ENCODE measurements at regions not wholly inside any gene's neighbourhood (a gene's known extent, or its start where the extent isn't known, plus 50 kb on each side); places are given as distances from the start of the nearest gene placed in this dataset.

DNA sequence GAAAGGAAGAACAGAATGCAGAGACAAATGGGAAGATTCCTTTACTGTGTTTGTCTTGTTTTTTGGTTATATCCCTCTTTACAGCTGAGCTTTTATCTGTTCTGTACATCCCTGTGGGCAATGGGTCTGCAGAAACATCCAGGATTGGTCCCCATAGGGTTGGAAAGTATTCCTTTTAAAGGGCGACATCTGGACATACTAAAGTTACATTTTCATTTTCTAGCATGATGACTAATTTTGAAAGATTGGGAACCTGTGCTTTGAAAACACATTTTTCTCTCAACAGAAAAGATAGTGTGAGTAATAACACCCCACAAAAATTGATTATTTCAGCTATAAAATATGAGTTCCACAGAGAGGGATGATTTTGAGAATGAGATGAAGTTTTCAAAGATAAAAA lies 435.8 kb downstream of the GPAM start:
- Histone ChIP-seq H3K27me3 (ENCODE audit: control insufficient read depth, insufficient read depth, low read length) (no peaks in the 10 kb centered on the region), H2AK9ac (replicated peaks; ENCODE audit: low read depth, low read length, poor library complexity) (no peak overlapping the region), H4K8ac (ENCODE audit: low read depth in 2 of 2, low read length in 2 of 2) (no peak overlapping the region), H3K4me3 (ENCODE audit: insufficient read depth, low read depth, low read length) (no peak overlapping the region), H3K4me2 (ENCODE audit: low read depth, low read length) (no peak overlapping the region), H3K18ac (ENCODE audit: low read depth, low read length) (no peak overlapping the region), H2BK20ac (ENCODE audit: low read depth, low read length) (no peak overlapping the region), H2BK5ac (ENCODE audit: low read depth, low read length, poor library complexity, severe bottlenecking) (no peak overlapping the region), H4K5ac (ENCODE audit: low read depth, low read length) (no peak overlapping the region), H3K14ac (replicated peaks; ENCODE audit: low read depth, low read length) (no peak overlapping the region), H3K9me1 (ENCODE audit: insufficient read depth, low read length) (no peaks in the 10 kb centered on the region), H3K56ac (ENCODE audit: extremely low read depth, insufficient read depth, low read length) (no peak overlapping the region), H3K4ac (ENCODE audit: low read depth, low read length) (no peak overlapping the region), H3K23ac (ENCODE audit: low read depth, low read length) (no peak overlapping the region), H4K91ac (ENCODE audit: insufficient read depth, low read depth, low read length) (no peak overlapping the region), H3K36me3 (ENCODE audit: control insufficient read depth, insufficient read depth, low read length) (no peaks in the 10 kb centered on the region), H2AFZ (replicated peaks; ENCODE audit: low read length, poor library complexity) (no peak overlapping the region), H4K20me1 (ENCODE audit: insufficient read depth, low read length) (no peaks in the 10 kb centered on the region), H2AK5ac (ENCODE audit: low read depth, low read length) (no peak overlapping the region), H3K27ac (ENCODE audit: insufficient read depth, low read length) (no peak overlapping the region), H2BK120ac (ENCODE audit: low read depth, low read length) (no peak overlapping the region), H3K4me1 (ENCODE audit: control insufficient read depth, insufficient read depth, low read length) (no peaks in the 10 kb centered on the region), H3K9me3 (ENCODE audit: control insufficient read depth, insufficient read depth, low read length) (peaks cover 2% of the 10 kb centered on the region; the same call in 1 of the 2 replicates), H3K79me1 (ENCODE audit: low read depth in 1 of 2, low read length in 2 of 2) (no peaks in the 10 kb centered on the region), H3K9ac (ENCODE audit: low read depth, low read length) (no peak overlapping the region), H2BK15ac (ENCODE audit: low read depth, low read length) (no peak overlapping the region)
- POLR2A ChIA-PET (ENCODE audit: unreplicated experiment), result no interaction called here
- intact Hi-C loops (cut with micrococcal nuclease), result no loop called here
- CTCF ChIA-PET, result no interaction called here
- BruUV-seq (replicated peaks), result no TSS peak
- in situ Hi-C loops (cut with MboI; ENCODE audit: low sequenced_read_pairs), result no loop called here
- dilution Hi-C loops (cut with HindIII; ENCODE audit: low sequenced_read_pairs, unreplicated experiment), result no loop called here
- DNase-seq, result no peak
- no peak for ATAC-seq (ENCODE audit: low read depth)
- WGBS, 2 experiments (ENCODE audit: extremely low coverage in 2 of 2, insufficient read length in 1 of 2), result no CpG with 5 or more reads among the region's 1 CpG
- TF ChIP-seq MAFK (IDR thresholded peaks at IDR 0.05; ENCODE audit: low read depth, low read length), result no peak
- no peak for TF ChIP-seq ELK1 (IDR thresholded peaks at IDR 0.05; ENCODE audit: borderline replicate concordance, low read depth, low read length)
- TF ChIP-seq SMC3 (IDR thresholded peaks at IDR 0.05; ENCODE audit: low read depth, low read length), result no peak
- TF ChIP-seq CEBPB (IDR thresholded peaks at IDR 0.05; ENCODE audit: low read depth, low read length), result no peak
- TF ChIP-seq RCOR1 (IDR thresholded peaks at IDR 0.05; ENCODE audit: insufficient replicate concordance, low read length), result no peak
- no peak for TF ChIP-seq FOS (IDR thresholded peaks at IDR 0.05; ENCODE audit: low read depth, low read length)
- TF ChIP-seq NFE2L2 (IDR thresholded peaks at IDR 0.05; ENCODE audit: low read depth, low read length), result no peak
- TF ChIP-seq, protein P1, sequence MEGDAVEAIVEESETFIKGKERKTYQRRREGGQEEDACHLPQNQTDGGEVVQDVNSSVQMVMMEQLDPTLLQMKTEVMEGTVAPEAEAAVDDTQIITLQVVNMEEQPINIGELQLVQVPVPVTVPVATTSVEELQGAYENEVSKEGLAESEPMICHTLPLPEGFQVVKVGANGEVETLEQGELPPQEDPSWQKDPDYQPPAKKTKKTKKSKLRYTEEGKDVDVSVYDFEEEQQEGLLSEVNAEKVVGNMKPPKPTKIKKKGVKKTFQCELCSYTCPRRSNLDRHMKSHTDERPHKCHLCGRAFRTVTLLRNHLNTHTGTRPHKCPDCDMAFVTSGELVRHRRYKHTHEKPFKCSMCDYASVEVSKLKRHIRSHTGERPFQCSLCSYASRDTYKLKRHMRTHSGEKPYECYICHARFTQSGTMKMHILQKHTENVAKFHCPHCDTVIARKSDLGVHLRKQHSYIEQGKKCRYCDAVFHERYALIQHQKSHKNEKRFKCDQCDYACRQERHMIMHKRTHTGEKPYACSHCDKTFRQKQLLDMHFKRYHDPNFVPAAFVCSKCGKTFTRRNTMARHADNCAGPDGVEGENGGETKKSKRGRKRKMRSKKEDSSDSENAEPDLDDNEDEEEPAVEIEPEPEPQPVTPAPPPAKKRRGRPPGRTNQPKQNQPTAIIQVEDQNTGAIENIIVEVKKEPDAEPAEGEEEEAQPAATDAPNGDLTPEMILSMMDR (conservative IDR thresholded peaks at IDR 0.05; ENCODE audit: low read depth, low read length), result no peak
- no peak for TF ChIP-seq RAD21 (IDR thresholded peaks at IDR 0.05; ENCODE audit: low read length)
- no peak for TF ChIP-seq MXI1 (IDR thresholded peaks at IDR 0.05; ENCODE audit: borderline replicate concordance, low read depth, low read length)
- TF ChIP-seq CHD1 (IDR thresholded peaks at IDR 0.05; ENCODE audit: low read depth, low read length), result no peak
